Coronary artery (tissue), 2 donors: ENCODE measurements at regions not wholly inside any gene's neighbourhood (a gene's known extent, or its start where the extent isn't known, plus 50 kb on each side); places are given as distances from the start of the nearest gene placed in this dataset.

ENCODE experiments used
- DNase-seq: peaks from one replicate; pipeline ENCODE4 v3.0.0-alpha.2; 2017; ENCODE audit warnings: low spot score
- H3K27ac ChIP-seq, 2 donors: fragments of 200-600 bp; sonication (generic); one replicate each; pipeline ENCODE4 v1.5.1; 2016 to 2019
- H3K4me3 ChIP-seq: fragments of 200-600 bp; sonication (generic); 2 replicates; pipeline ENCODE4 v1.5.1; 2016; ENCODE audit warnings: mild to moderate bottlenecking, moderate library complexity
- CTCF ChIP-seq: fragments of 200-600 bp; sonication (generic); IDR thresholded peaks from one replicate; pipeline ENCODE4 v1.5.1; 2019; ENCODE audit warnings: antibody characterized with exemption

- TF ChIP-seq CTCF: no peak
- Histone ChIP-seq H3K27ac (no peak overlapping the region), H3K4me3 (no peak overlapping the region)
- DNase-seq: no peak
Observed at GRCh38 chr3:20604659-20605058, 418.7 kb upstream of the SGO1 start.

- H3K27ac ChIP-seq: no peak overlapping the region
- TF ChIP-seq CTCF: no peak
- DNase-seq: no peak
- no peak overlapping the region for H3K4me3 ChIP-seq
Observed at GRCh38 chr3:20589275-20589674, 403.3 kb upstream of the SGO1 start.

GRCh38 chr3:20588781-20589180 is 402.8 kb upstream of the SGO1 start:
- TF ChIP-seq CTCF: no peak
- no peak for DNase-seq
- H3K4me3 ChIP-seq: no peak overlapping the region
- no peak overlapping the region for H3K27ac ChIP-seq

- no peak for TF ChIP-seq CTCF
- Histone ChIP-seq H3K27ac (no peak overlapping the region), H3K4me3 (no peak overlapping the region)
- DNase-seq: no peak
Observed at GRCh38 chr3:20583648-20584047, 397.6 kb upstream of the SGO1 start.

- Histone ChIP-seq H3K27ac (no peak overlapping the region), H3K4me3 (no peak overlapping the region)
- DNase-seq: no peak
- no peak for TF ChIP-seq CTCF
Observed at GRCh38 chr3:20576228-20576627, 390.2 kb upstream of the SGO1 start.

GRCh38 chr3:20575146-20575545 is 389.1 kb upstream of the SGO1 start:
- DNase-seq: no peak
- H3K4me3 ChIP-seq: no peak overlapping the region
- TF ChIP-seq CTCF: no peak
- no peak overlapping the region for H3K27ac ChIP-seq

GRCh38 chr3:20574746-20575145 is 388.7 kb upstream of the SGO1 start:
- Histone ChIP-seq H3K4me3 (no peak overlapping the region), H3K27ac (no peak overlapping the region)
- no peak for DNase-seq
- no peak for TF ChIP-seq CTCF
